WTC11 (cell line): ENCODE measurements at regions not wholly inside any gene's neighbourhood (a gene's known extent, or its start where the extent isn't known, plus 50 kb on each side); places are given as distances from the start of the nearest gene placed in this dataset.

Experiments used
- JUN ChIP-seq: sonication (generic); formaldehyde crosslinking; IDR thresholded peaks from 2 replicates; pipeline ENCODE4 v1.8.0; 2023; ENCODE audit warnings: mild to moderate bottlenecking, missing genetic modification reagents
- SMAD3 ChIP-seq: sonication (generic); formaldehyde crosslinking; IDR thresholded peaks from 2 replicates; pipeline ENCODE4 v1.8.0; 2022; ENCODE audit warnings: missing genetic modification reagents, mild to moderate bottlenecking, borderline replicate concordance
- ZNF423 ChIP-seq: fragments of 250-450 bp; sonication (Bioruptor Pico); IDR thresholded peaks from 2 replicates; pipeline ENCODE4 v2.1.2; 2022; ENCODE audit warnings: mild to moderate bottlenecking, moderate library complexity
- TF ChIP-seq, protein P1 (sequence below): fragments of 200-600 bp; IDR thresholded peaks from 2 replicates; pipeline ENCODE4 v1.8.0; 2022; ENCODE audit warnings: antibody characterized with exemption

GRCh38 chr18:68438536-68438935 lies 276.4 kb downstream of the TMX3 start:
- TF ChIP-seq JUN (CRISPR knock-in tag), result no peak
- TF ChIP-seq, protein P1, sequence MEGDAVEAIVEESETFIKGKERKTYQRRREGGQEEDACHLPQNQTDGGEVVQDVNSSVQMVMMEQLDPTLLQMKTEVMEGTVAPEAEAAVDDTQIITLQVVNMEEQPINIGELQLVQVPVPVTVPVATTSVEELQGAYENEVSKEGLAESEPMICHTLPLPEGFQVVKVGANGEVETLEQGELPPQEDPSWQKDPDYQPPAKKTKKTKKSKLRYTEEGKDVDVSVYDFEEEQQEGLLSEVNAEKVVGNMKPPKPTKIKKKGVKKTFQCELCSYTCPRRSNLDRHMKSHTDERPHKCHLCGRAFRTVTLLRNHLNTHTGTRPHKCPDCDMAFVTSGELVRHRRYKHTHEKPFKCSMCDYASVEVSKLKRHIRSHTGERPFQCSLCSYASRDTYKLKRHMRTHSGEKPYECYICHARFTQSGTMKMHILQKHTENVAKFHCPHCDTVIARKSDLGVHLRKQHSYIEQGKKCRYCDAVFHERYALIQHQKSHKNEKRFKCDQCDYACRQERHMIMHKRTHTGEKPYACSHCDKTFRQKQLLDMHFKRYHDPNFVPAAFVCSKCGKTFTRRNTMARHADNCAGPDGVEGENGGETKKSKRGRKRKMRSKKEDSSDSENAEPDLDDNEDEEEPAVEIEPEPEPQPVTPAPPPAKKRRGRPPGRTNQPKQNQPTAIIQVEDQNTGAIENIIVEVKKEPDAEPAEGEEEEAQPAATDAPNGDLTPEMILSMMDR, result no peak
- TF ChIP-seq ZNF423 (CRISPR knock-in tag), result no peak
- no peak for TF ChIP-seq SMAD3 (CRISPR knock-in tag)
